Heart right ventricle (tissue), 16 donors: ENCODE measurements at regions not wholly inside any gene's neighbourhood (a gene's known extent, or its start where the extent isn't known, plus 50 kb on each side); places are given as distances from the start of the nearest gene placed in this dataset.
A peak's percentile ranks its signal among the peaks of the same experiment; 100 is the strongest.

Experiments used
- ATAC-seq, 8 donors: fragments of 200-7000 bp; cut with Tn5 transposase; one replicate each; pipeline ENCODE4 v1.9.1; 2020; ENCODE audit warnings: mild to moderate bottlenecking in 8 of 8, moderate library complexity in 8 of 8, moderate number of reproducible peaks in 1 of 8
- DNase-seq, 2 donors: peaks; one replicate each; pipeline ENCODE4 v3.0.0-alpha.2; 2020
- H3K27ac ChIP-seq, 10 donors: fragments of 200-600 bp; sonication (generic) in 2 of 10; one replicate each; pipeline versions ENCODE4 v1.5.0 to v1.8.0; 2020 to 2022; ENCODE audit warnings: mild to moderate bottlenecking in 3 of 10
- H3K27me3 ChIP-seq, 7 donors: fragments of 200-600 bp; one replicate each; pipeline ENCODE4 v1.8.0; 2021 to 2022; ENCODE audit warnings: mild to moderate bottlenecking in 2 of 7
- H3K36me3 ChIP-seq, 9 donors: fragments of 200-600 bp; sonication (generic) in 1 of 9; one replicate each; pipeline versions ENCODE4 v1.5.0 to v1.8.0; 2020 to 2022; ENCODE audit warnings: mild to moderate bottlenecking in 2 of 9
- H3K4me1 ChIP-seq, 9 donors: fragments of 200-600 bp; sonication (generic) in 1 of 9; one replicate each; pipeline versions ENCODE4 v1.5.0 to v1.8.0; 2020 to 2022; ENCODE audit warnings: mild to moderate bottlenecking in 4 of 9
- H3K4me3 ChIP-seq, 10 donors: fragments of 200-600 bp; sonication (generic) in 2 of 10; one replicate each; pipeline versions ENCODE4 v1.5.0 to v1.8.0; 2020 to 2022; ENCODE audit warnings: mild to moderate bottlenecking in 7 of 10, moderate library complexity in 2 of 10
- H3K9me3 ChIP-seq, 11 donors: fragments of 200-600 bp in 10 of 11; sonication (generic) in 2 of 11; one replicate each; pipeline versions ENCODE4 v1.5.0 to v1.8.0; 2013 to 2022; ENCODE audit warnings: mild to moderate bottlenecking in 2 of 11, control low read depth in 1 of 11, moderate library complexity in 1 of 11
- CTCF ChIP-seq, 9 donors: fragments of 200-600 bp; sonication (generic) in 2 of 9; IDR thresholded peaks; one replicate each; pipeline versions ENCODE4 v1.5.0 to v1.8.0; 2021 to 2022; ENCODE audit warnings: antibody characterized with exemption in 9 of 9, mild to moderate bottlenecking in 5 of 9, moderate library complexity in 1 of 9
- WGBS, 2 donors: extraction: QIAGEN DNeasy Blood & Tissue Kit; methylation state at CpG; one replicate each; pipeline ENCODE4 v1.1.7; 2013; ENCODE audit warnings: inconsistent platforms in 1 of 2; 5-methylcytosine and 5-hydroxymethylcytosine counted together
- intact Hi-C, 10 donors: fragments of 100-400 bp; cut with DNase I; formaldehyde crosslinking; loops; one replicate each; pipeline versions ENCODE4 v1.11.1 to v1.14.2; 2022
- donor health status: Arrhythmogenic right ventricular cardiomyopathy.
- donor health status: ischemic (EF 13 %, LVEDD 7.1; RV severe dilation, severe dysfunction).
- donor health status: healthy with polysubstance abuse.
- donor health status: DM: no; HTN: yes; CAD: no.
- donor health status: DM: no; HTN: no; CAD: no.
- donor health status: ischemic (EF 25% LVEDD 6.9; RV normal size, moderate dysfunction).
- donor health status: ischemic (EF 25% LVEDD 5.7; RV mildly dilated, moderate dysfunction).
- donor health status: healthy.
- donor health status: DM: yes; HTN: yes; CAD: no.
- donor health status: Ischemic cardiomyopathy.
- donor health status: ischemic (EF 35%, LVEDD 5.7; RV mildly dilated, moderate dysfunction).
- donor health status: nonischemic (EF 11% LVEDD 7.7; RV severe dilation, severe dysfunction).
- donor health status: DM: yes; HTN: yes; CAD: no.
- donor health status: PGD.
- donor health status: ischemic (EF 29% LVEDD 5.4; RV normal size, mild dysfunction).
- donor health status: nonischemic (EF 23%, LVEDD 6.1; RV moderate dilation, normal function).

- Histone ChIP-seq H3K9me3 (peaks cover 0 to 40% (median 5%) of the 10 kb centered on the region in 11 donors), H3K4me1 (no peaks in the 10 kb centered on the region), H3K27me3 (no peaks in the 10 kb centered on the region), H3K4me3 (no peak overlapping the region), H3K27ac (no peak overlapping the region), H3K36me3 (no peaks in the 10 kb centered on the region)
- DNase-seq: no peak
- TF ChIP-seq CTCF (IDR thresholded peaks at IDR 0.05): no peak
- intact Hi-C loops: no loop called here
- no peak for ATAC-seq
These were observed 269.2 kb downstream of the ZWINT start for GRCh38 chr10:56091872-56092271.

DNA sequence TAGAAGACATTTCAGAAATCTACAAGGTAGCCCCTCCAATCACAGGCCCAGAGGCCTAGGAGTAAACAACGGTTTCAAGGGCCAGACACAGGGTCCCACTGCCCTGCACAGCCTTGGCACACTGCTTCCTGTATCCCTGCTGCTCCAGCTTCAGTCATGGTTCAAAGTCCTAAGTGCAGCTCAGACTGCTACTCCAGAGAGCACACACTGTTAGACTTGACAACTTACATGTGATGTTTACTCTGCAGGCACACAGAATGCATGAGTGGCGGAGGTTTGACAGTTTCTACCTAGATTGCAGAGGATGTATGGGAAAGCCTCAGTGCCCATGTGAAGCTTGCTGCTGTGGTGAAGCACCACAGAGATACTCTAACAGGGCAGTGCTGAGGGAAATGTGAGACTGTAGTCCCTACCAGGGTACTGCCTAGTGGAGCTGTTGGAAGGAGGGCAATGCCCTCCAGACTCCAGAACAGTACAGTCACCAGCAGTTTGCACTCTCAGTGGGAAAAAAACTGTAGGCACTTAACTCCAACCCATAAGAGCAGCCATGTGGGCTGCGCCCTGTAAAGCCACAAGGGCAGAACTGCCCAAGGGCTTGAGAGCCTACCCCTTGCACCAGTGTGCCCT lies 270.0 kb downstream of the ZWINT start:
- Histone ChIP-seq H3K27ac (no peak overlapping the region), H3K27me3 (no peaks in the 10 kb centered on the region), H3K4me1 (no peaks in the 10 kb centered on the region), H3K9me3 (peaks cover 0 to 40% (median 5%) of the 10 kb centered on the region in 11 donors), H3K36me3 (no peaks in the 10 kb centered on the region), H3K4me3 (no peak overlapping the region)
- no peak for TF ChIP-seq CTCF (IDR thresholded peaks at IDR 0.05)
- 45 to 59% methylated on average over 3 of the region's 3 CpGs for WGBS, 2 donors
- intact Hi-C loops: no loop called here
- DNase-seq (no peak), ATAC-seq (peak in 1 of 8 donors; percentile 30)

- Histone ChIP-seq H3K4me3 (no peak overlapping the region), H3K27ac (no peak overlapping the region), H3K4me1 (peaks cover 0 to 6% (median 0%) of the 10 kb centered on the region in 9 donors), H3K9me3 (peaks cover 0 to 39% (median 0%) of the 10 kb centered on the region in 11 donors), H3K27me3 (no peaks in the 10 kb centered on the region), H3K36me3 (no peaks in the 10 kb centered on the region)
- 64 to 76% methylated on average over 1 of the region's 1 CpG for WGBS, 2 donors
- intact Hi-C loops: no loop called here
- ATAC-seq (no peak), DNase-seq (no peak)
- no peak for TF ChIP-seq CTCF (IDR thresholded peaks at IDR 0.05)
These were observed 275.5 kb downstream of the ZWINT start for GRCh38 chr10:56085406-56086122.

GRCh38 chr10:56082169-56082568 lies 278.9 kb downstream of the ZWINT start:
- DNase-seq (no peak), ATAC-seq (no peak)
- Histone ChIP-seq H3K27me3 (no peaks in the 10 kb centered on the region), H3K36me3 (no peaks in the 10 kb centered on the region), H3K4me1 (peaks cover 0 to 6% (median 0%) of the 10 kb centered on the region in 9 donors), H3K27ac (no peak overlapping the region), H3K9me3 (peaks cover 0 to 19% (median 0%) of the 10 kb centered on the region in 11 donors), H3K4me3 (no peak overlapping the region)
- intact Hi-C loops: no loop called here
- no peak for TF ChIP-seq CTCF (IDR thresholded peaks at IDR 0.05)
- WGBS, 2 donors: 83 to 86% methylated on average over 3 of the region's 3 CpGs
